Psoas muscle (tissue), 7 donors: ENCODE measurements at regions not wholly inside any gene's neighbourhood (a gene's known extent, or its start where the extent isn't known, plus 50 kb on each side); places are given as distances from the start of the nearest gene placed in this dataset.

Experiments used
- ATAC-seq, 4 donors: fragments of 200-7000 bp; cut with Tn5 transposase; one replicate each; pipeline ENCODE4 v1.9.1; 2020; ENCODE audit warnings: moderate library complexity in 3 of 4, mild to moderate bottlenecking in 2 of 4
- DNase-seq, 2 donors: peaks; one replicate each; pipeline ENCODE4 v3.0.0-alpha.2; 2020
- H3K27ac ChIP-seq: fragments of 200-600 bp; one replicate; pipeline ENCODE4 v1.8.0; 2022
- H3K27me3 ChIP-seq, 3 donors: fragments of 200-600 bp in 1 of 3; one replicate each; pipeline versions ENCODE4 v1.6.1 to v1.8.0; 2013 to 2022; ENCODE audit warnings: low read length in 2 of 3, mild to moderate bottlenecking in 2 of 3, moderate library complexity in 1 of 3; ENCODE audit not compliant: insufficient read depth in 3 of 3
- H3K36me3 ChIP-seq, 2 donors: fragments of 200-600 bp in 1 of 2; one replicate each; pipeline versions ENCODE4 v1.6.1 to v1.8.0; 2013 to 2022; ENCODE audit warnings: low read depth in 1 of 2, mild to moderate bottlenecking in 1 of 2, moderate library complexity in 1 of 2; ENCODE audit not compliant: insufficient read depth in 1 of 2
- H3K4me1 ChIP-seq: fragments of 200-600 bp; one replicate; pipeline ENCODE4 v1.8.0; 2022
- H3K4me3 ChIP-seq: fragments of 200-600 bp; one replicate; pipeline ENCODE4 v1.8.0; 2022; ENCODE audit warnings: mild to moderate bottlenecking
- H3K9me3 ChIP-seq: fragments of 200-600 bp; one replicate; pipeline ENCODE4 v1.8.0; 2022
- CTCF ChIP-seq: fragments of 200-600 bp; IDR thresholded peaks from one replicate; pipeline ENCODE4 v1.8.0; 2022; ENCODE audit warnings: antibody characterized with exemption
- WGBS, 3 donors: extraction: QIAGEN DNeasy Blood & Tissue Kit; methylation state at CpG; one replicate each; pipeline versions ENCODE4 v1.1.6 to v1.1.7; 2013; 5-methylcytosine and 5-hydroxymethylcytosine counted together
- intact Hi-C, 2 donors: fragments of 100-400 bp; cut with DNase I; formaldehyde crosslinking; loops; one replicate each; pipeline versions ENCODE4 v1.11.0 to v1.14.2; 2022
- donor health status: healthy with polysubstance abuse.
- donor health status: DM: no; HTN: no; CAD: no; lungs with moderate emphysema.
- donor health status: Bipolar disorder and iron deficiency.
- donor health status: healthy.
- donor health status: DM: yes; HTN: yes; CAD: no.
- donor health status: DM: no; HTN: no; CAD: no.
- donor health status: DM: yes; HTN: yes; CAD: no.

- intact Hi-C loops, result loop anchor here in 1 of 2 donors (5.0 kb wide), 1 partner anchor 36 kb away; no protein-coding TSS in a partner anchor
Measured at GRCh38 chr3:72445827-72446217, 402.4 kb downstream of the SHQ1 start.

GRCh38 chr3:72444656-72445223, 403.5 kb downstream of the SHQ1 start:
- Histone ChIP-seq H3K4me3 (peak overlapping the region; percentile 85), H3K9me3 (no peaks in the 10 kb centered on the region), H3K27ac (no peak overlapping the region), H3K36me3 (no peaks in the 10 kb centered on the region), H3K27me3 (no peaks in the 10 kb centered on the region), H3K4me1 (peaks cover 41% of the 10 kb centered on the region)
- ATAC-seq, result no peak
- intact Hi-C loops, result loop anchor here in 1 of 2 donors (5.0 kb wide), 1 partner anchor 38 kb away; no protein-coding TSS in a partner anchor
- TF ChIP-seq CTCF, result no peak
- 94 to 97% (median 95%) methylated on average over 7 of the region's 7 CpGs for WGBS, 3 donors
- DNase-seq, result no peak

More at GRCh38 chr3:72445827-72446217, 402.4 kb downstream of the SHQ1 start:
- ATAC-seq, result no peak
- Histone ChIP-seq H3K36me3 (no peaks in the 10 kb centered on the region), H3K4me1 (peaks cover 32% of the 10 kb centered on the region), H3K4me3 (peak overlapping the region; percentile 85), H3K27ac (no peak overlapping the region), H3K9me3 (no peaks in the 10 kb centered on the region), H3K27me3 (no peaks in the 10 kb centered on the region)
- TF ChIP-seq CTCF, result no peak
- 21 to 30% (median 28%) methylated on average over 4 of the region's 4 CpGs for WGBS, 3 donors
- DNase-seq, result no peak

GRCh38 chr3:72442759-72443158, 405.5 kb downstream of the SHQ1 start:
- H3K4me3 ChIP-seq, result no peak overlapping the region
- 92 to 93% (median 93%) methylated on average over 4 of the region's 4 CpGs for WGBS, 3 donors
- intact Hi-C loops, result no loop called here
- H3K9me3 ChIP-seq, result no peaks in the 10 kb centered on the region
- ATAC-seq (no peak), DNase-seq (no peak)
- H3K27me3 ChIP-seq, result no peaks in the 10 kb centered on the region
- no peak overlapping the region for H3K27ac ChIP-seq
- peaks cover 60% of the 10 kb centered on the region for H3K4me1 ChIP-seq
- TF ChIP-seq CTCF, result no peak
- H3K36me3 ChIP-seq, result no peaks in the 10 kb centered on the region

- Histone ChIP-seq H3K4me3 (no peak overlapping the region), H3K27ac (no peak overlapping the region), H3K4me1 (peaks cover 68% of the 10 kb centered on the region), H3K36me3 (no peaks in the 10 kb centered on the region), H3K27me3 (no peaks in the 10 kb centered on the region), H3K9me3 (no peaks in the 10 kb centered on the region)
- no peak for TF ChIP-seq CTCF
- ATAC-seq (no peak), DNase-seq (no peak)
- intact Hi-C loops, result no loop called here
- 88 to 93% (median 92%) methylated on average over 5 of the region's 5 CpGs for WGBS, 3 donors
Measured at GRCh38 chr3:72441284-72441994, 406.8 kb downstream of the SHQ1 start.
